IMR-90 (cell line): ENCODE measurements at regions not wholly inside any gene's neighbourhood (a gene's known extent, or its start where the extent isn't known, plus 50 kb on each side); places are given as distances from the start of the nearest gene placed in this dataset.

ENCODE experiments used
- ATAC-seq: fragments of 200-7000 bp; cut with Tn5 transposase; 2 replicates; pipeline ENCODE4 v1.9.1; 2020; ENCODE audit warnings: low read depth, mild to moderate bottlenecking, moderate library complexity
- BruUV-seq: library from RNA; stranded (reverse); fragments of 400-500 nt; replicated peaks from 2 replicates; lab custom pipeline; 2021; lab: Mats Ljungman, UMichigan
- CTCF ChIA-PET: fragments of 300-600 bp; formaldehyde crosslinking; extraction: SDS; loops from one replicate; lab custom pipeline; 2021; ENCODE audit warnings: antibody characterized with exemption; lab: Yijun Ruan, JAX
- POLR2A ChIA-PET: fragments of 300-600 bp; sonication (Branson Sonifier 250); formaldehyde crosslinking; loops from one replicate; lab custom pipeline; 2022; ENCODE audit warnings: antibody characterized with exemption; ENCODE audit not compliant: unreplicated experiment; lab: Charles Lee
- DNase-seq: peaks from one replicate; pipeline ENCODE4 v3.0.0; 2013
- H2AFZ ChIP-seq: replicated peaks from 2 replicates; pipeline ENCODE3; 2013; ENCODE audit warnings: low read length, mild to moderate bottlenecking; ENCODE audit not compliant: poor library complexity
- H2AK5ac ChIP-seq: 2 replicates; pipeline ENCODE4 v1.6.1; 2013; ENCODE audit warnings: low read depth, low read length, inconsistent platforms
- H2AK9ac ChIP-seq: replicated peaks from 2 replicates; pipeline ENCODE3; 2013; ENCODE audit warnings: mild to moderate bottlenecking, low read depth, low read length, moderate library complexity; ENCODE audit not compliant: poor library complexity
- H2BK120ac ChIP-seq: 2 replicates; pipeline ENCODE4 v1.6.1; 2013; ENCODE audit warnings: low read depth, low read length, inconsistent platforms
- H2BK15ac ChIP-seq: 3 replicates; pipeline ENCODE4 v1.6.1; 2013; ENCODE audit warnings: low read depth, low read length, inconsistent platforms
- H2BK20ac ChIP-seq: 2 replicates; pipeline ENCODE4 v1.6.1; 2013; ENCODE audit warnings: low read depth, mild to moderate bottlenecking, inconsistent platforms, low read length, moderate library complexity
- H2BK5ac ChIP-seq: 2 replicates; pipeline ENCODE4 v1.6.1; 2013; ENCODE audit warnings: mild to moderate bottlenecking, low read depth, low read length, inconsistent platforms; ENCODE audit not compliant: poor library complexity, severe bottlenecking
- H3K14ac ChIP-seq: replicated peaks from 2 replicates; pipeline ENCODE4 v1.6.1; 2013; ENCODE audit warnings: low read depth, low read length, inconsistent platforms
- H3K18ac ChIP-seq: 2 replicates; pipeline ENCODE4 v1.6.1; 2013; ENCODE audit warnings: low read depth, low read length, control low read depth
- H3K23ac ChIP-seq: 2 replicates; pipeline ENCODE4 v1.6.1; 2013; ENCODE audit warnings: low read depth, low read length, inconsistent platforms
- H3K27ac ChIP-seq: 2 replicates; pipeline ENCODE4 v1.5.1; 2013; ENCODE audit warnings: mild to moderate bottlenecking, control low read depth, low read length; ENCODE audit not compliant: insufficient read depth
- H3K27me3 ChIP-seq: 2 replicates; pipeline ENCODE4 v1.6.1; 2013; ENCODE audit warnings: low read length; ENCODE audit not compliant: control insufficient read depth, insufficient read depth
- H3K36me3 ChIP-seq: 2 replicates; pipeline ENCODE4 v1.6.1; 2013; ENCODE audit warnings: low read length, mixed read lengths; ENCODE audit not compliant: control insufficient read depth, insufficient read depth
- H3K4ac ChIP-seq: 2 replicates; pipeline ENCODE4 v1.6.1; 2013; ENCODE audit warnings: low read depth, low read length, inconsistent platforms
- H3K4me1 ChIP-seq: 2 replicates; pipeline ENCODE4 v1.6.1; 2013; ENCODE audit warnings: low read length, mixed read lengths; ENCODE audit not compliant: control insufficient read depth, insufficient read depth
- H3K4me2 ChIP-seq: 2 replicates; pipeline ENCODE4 v1.6.1; 2013; ENCODE audit warnings: low read depth, mild to moderate bottlenecking, control low read depth, low read length, moderate library complexity
- H3K4me3 ChIP-seq: 2 replicates; pipeline ENCODE4 v1.5.1; 2013; ENCODE audit warnings: low read depth, mild to moderate bottlenecking, control low read depth, low read length, moderate library complexity; ENCODE audit not compliant: insufficient read depth
- H3K56ac ChIP-seq: 2 replicates; pipeline ENCODE4 v1.6.1; 2013; ENCODE audit warnings: low read length, inconsistent platforms; ENCODE audit not compliant: insufficient read depth; ENCODE audit errors: extremely low read depth
- H3K79me1 ChIP-seq, 2 experiments: 2 replicates each; pipeline ENCODE4 v1.6.1; 2013; ENCODE audit warnings: low read length in 2 of 2, inconsistent platforms in 1 of 2, low read depth in 1 of 2
- H3K9ac ChIP-seq: 2 replicates; pipeline ENCODE4 v1.6.1; 2013; ENCODE audit warnings: low read depth, low read length, control low read depth
- H3K9me1 ChIP-seq: 2 replicates; pipeline ENCODE4 v1.6.1; 2013; ENCODE audit warnings: low read length, inconsistent platforms; ENCODE audit not compliant: insufficient read depth
- H3K9me3 ChIP-seq: 2 replicates; pipeline ENCODE4 v1.6.1; 2013; ENCODE audit warnings: low read length; ENCODE audit not compliant: control insufficient read depth, insufficient read depth
- H4K20me1 ChIP-seq: 2 replicates; pipeline ENCODE4 v1.6.1; 2013; ENCODE audit warnings: low read length, inconsistent platforms; ENCODE audit not compliant: insufficient read depth
- H4K5ac ChIP-seq: 2 replicates; pipeline ENCODE4 v1.6.1; 2013; ENCODE audit warnings: mild to moderate bottlenecking, low read depth, low read length, control low read depth
- H4K8ac ChIP-seq, 2 experiments: 2 replicates each; pipeline ENCODE4 v1.6.1; 2013; ENCODE audit warnings: low read depth in 2 of 2, low read length in 2 of 2, control low read depth in 1 of 2, inconsistent platforms in 1 of 2
- H4K91ac ChIP-seq: 2 replicates; pipeline ENCODE4 v1.6.1; 2013; ENCODE audit warnings: low read depth, low read length, inconsistent platforms; ENCODE audit not compliant: insufficient read depth
- BHLHE40 ChIP-seq: fragments of 150-350 bp; IDR thresholded peaks from 2 replicates; pipeline ENCODE4 v1.6.1; 2016; ENCODE audit warnings: mild to moderate bottlenecking, low read depth, low read length
- CEBPB ChIP-seq: IDR thresholded peaks from 2 replicates; pipeline ENCODE4 v1.6.1; 2012; ENCODE audit warnings: low read depth, low read length, improper control_type of control experiment
- CHD1 ChIP-seq: IDR thresholded peaks from 2 replicates; pipeline ENCODE4 v1.6.1; 2012; ENCODE audit warnings: low read depth, low read length, improper control_type of control experiment
- FOS ChIP-seq: fragments of 150-350 bp; IDR thresholded peaks from 2 replicates; pipeline ENCODE4 v1.6.1; 2016; ENCODE audit warnings: low read depth, low read length
- MAFK ChIP-seq: IDR thresholded peaks from 2 replicates; pipeline ENCODE4 v1.6.1; 2012; ENCODE audit warnings: low read depth, low read length, improper control_type of control experiment
- MAZ ChIP-seq: IDR thresholded peaks from 2 replicates; pipeline ENCODE4 v1.6.1; 2012; ENCODE audit warnings: low read depth, mild to moderate bottlenecking, low read length, improper control_type of control experiment, moderate library complexity, borderline replicate concordance
- MXI1 ChIP-seq: IDR thresholded peaks from 2 replicates; pipeline ENCODE4 v1.6.1; 2012; ENCODE audit warnings: low read depth, mild to moderate bottlenecking, low read length, moderate library complexity, borderline replicate concordance
- NFE2L2 ChIP-seq: fragments of 150-350 bp; IDR thresholded peaks from 2 replicates; pipeline ENCODE4 v1.6.1; 2016; ENCODE audit warnings: low read depth, mild to moderate bottlenecking, low read length
- POLR2A ChIP-seq: IDR thresholded peaks from 2 replicates; pipeline ENCODE4 v1.6.1; 2012; ENCODE audit warnings: mild to moderate bottlenecking, low read depth, low read length
- RAD21 ChIP-seq: IDR thresholded peaks from 2 replicates; pipeline ENCODE4 v1.6.1; 2012; ENCODE audit warnings: low read length, improper control_type of control experiment
- RCOR1 ChIP-seq: IDR thresholded peaks from 2 replicates; pipeline ENCODE4 v1.6.1; 2012; ENCODE audit warnings: mild to moderate bottlenecking, low read length, improper control_type of control experiment; ENCODE audit not compliant: insufficient replicate concordance
- RFX5 ChIP-seq: IDR thresholded peaks from 2 replicates; pipeline ENCODE4 v1.8.0; 2012; ENCODE audit warnings: low read depth, mild to moderate bottlenecking, low read length, moderate library complexity
- SMC3 ChIP-seq: fragments of 150-350 bp; IDR thresholded peaks from 2 replicates; pipeline ENCODE4 v1.6.1; 2016; ENCODE audit warnings: low read depth, mild to moderate bottlenecking, antibody characterized with exemption, low read length, moderate library complexity
- WGBS, 2 experiments: methylation state at CpG; one replicate each; pipeline versions ENCODE4 v1.1.5 to v1.1.7; 2013; ENCODE audit warnings: missing lambda C conversion rate in 2 of 2; ENCODE audit not compliant: insufficient read length in 1 of 2; ENCODE audit errors: extremely low coverage in 2 of 2; 5-methylcytosine and 5-hydroxymethylcytosine counted together
- dilution Hi-C: fragments of 300-500 bp; cut with HindIII; formaldehyde crosslinking; loops from one replicate; pipeline ENCODE4 v1.14.3; 2018; ENCODE audit warnings: low sequenced_read_pairs; ENCODE audit not compliant: unreplicated experiment
- in situ Hi-C: fragments of 300-500 bp; cut with MboI; formaldehyde crosslinking; loops from 3 replicates; pipeline ENCODE4 v1.14.3; 2019; ENCODE audit warnings: low sequenced_read_pairs, inconsistent platforms, mixed read lengths
- intact Hi-C: fragments of 100-400 bp; cut with micrococcal nuclease; formaldehyde crosslinking; loops from 2 replicates; pipeline ENCODE4 v1.10.0; 2022
- TF ChIP-seq, protein P1 (sequence below): fragments of 150-350 bp; IDR thresholded peaks from 2 replicates; pipeline ENCODE4 v1.6.1; 2017; ENCODE audit warnings: mild to moderate bottlenecking, antibody characterized with exemption, low read length, low read depth
- TF ChIP-seq, protein P2 (sequence below): conservative IDR thresholded peaks from 2 replicates; pipeline ENCODE4 v1.5.1; 2012; ENCODE audit warnings: mild to moderate bottlenecking, low read depth, low read length, improper control_type of control experiment
- TF ChIP-seq, protein P3 (sequence below): fragments of 150-350 bp; IDR thresholded peaks from 2 replicates; pipeline ENCODE4 v1.6.1; 2016; ENCODE audit warnings: low read depth, mild to moderate bottlenecking, low read length, moderate library complexity, borderline replicate concordance

DNA sequence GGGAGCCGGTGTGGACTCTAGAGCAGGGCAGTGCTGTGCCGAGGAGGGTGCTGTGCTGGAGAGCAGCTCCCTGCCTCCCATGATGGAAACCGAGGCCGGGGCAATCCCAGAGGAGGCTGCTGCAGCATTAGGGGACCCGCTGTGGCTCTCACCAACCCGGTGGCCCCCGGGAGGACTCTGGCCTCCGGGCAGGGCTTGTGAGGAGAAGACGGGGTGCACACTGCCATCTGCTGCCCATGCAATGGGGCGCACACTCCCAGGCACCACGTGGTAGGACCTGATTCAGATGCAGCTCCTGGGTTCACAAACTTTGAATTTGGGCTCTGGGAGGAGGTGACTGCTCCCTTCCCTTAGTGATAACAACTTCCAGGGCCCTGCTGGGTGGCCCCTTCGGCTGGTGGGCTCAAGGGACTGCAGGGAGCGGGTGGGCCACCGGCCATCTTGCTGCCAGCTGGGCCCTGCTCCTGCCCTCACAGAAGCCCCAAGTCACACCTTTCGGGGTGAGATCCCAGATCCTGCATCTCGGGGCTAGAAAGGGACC lies 93.8 kb upstream of the FGF3 start:
- H3K4me2 ChIP-seq, result no peak overlapping the region
- no peaks in the 10 kb centered on the region for H3K36me3 ChIP-seq
- H3K9ac ChIP-seq, result no peak overlapping the region
- no peak overlapping the region for H3K18ac ChIP-seq
- H3K27ac ChIP-seq, result no peak overlapping the region
- intact Hi-C loops, result loop anchor here (1.0 kb wide), 1 partner anchor 227 kb away; no protein-coding TSS in a partner anchor
- H2AK5ac ChIP-seq, result no peak overlapping the region; the same call in 1 of the 2 replicates
- TF ChIP-seq RAD21 (peak; percentile 44), FOS (no peak), RCOR1 (no peak), MXI1 (no peak), CHD1 (no peak), NFE2L2 (no peak), BHLHE40 (no peak), CEBPB (no peak), POLR2A (no peak), RFX5 (no peak), SMC3 (peak; percentile 50), MAZ (no peak), MAFK (no peak)
- TF ChIP-seq, protein P1, sequence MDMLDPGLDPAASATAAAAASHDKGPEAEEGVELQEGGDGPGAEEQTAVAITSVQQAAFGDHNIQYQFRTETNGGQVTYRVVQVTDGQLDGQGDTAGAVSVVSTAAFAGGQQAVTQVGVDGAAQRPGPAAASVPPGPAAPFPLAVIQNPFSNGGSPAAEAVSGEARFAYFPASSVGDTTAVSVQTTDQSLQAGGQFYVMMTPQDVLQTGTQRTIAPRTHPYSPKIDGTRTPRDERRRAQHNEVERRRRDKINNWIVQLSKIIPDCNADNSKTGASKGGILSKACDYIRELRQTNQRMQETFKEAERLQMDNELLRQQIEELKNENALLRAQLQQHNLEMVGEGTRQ, result peak; percentile 72
- TF ChIP-seq, protein P2, sequence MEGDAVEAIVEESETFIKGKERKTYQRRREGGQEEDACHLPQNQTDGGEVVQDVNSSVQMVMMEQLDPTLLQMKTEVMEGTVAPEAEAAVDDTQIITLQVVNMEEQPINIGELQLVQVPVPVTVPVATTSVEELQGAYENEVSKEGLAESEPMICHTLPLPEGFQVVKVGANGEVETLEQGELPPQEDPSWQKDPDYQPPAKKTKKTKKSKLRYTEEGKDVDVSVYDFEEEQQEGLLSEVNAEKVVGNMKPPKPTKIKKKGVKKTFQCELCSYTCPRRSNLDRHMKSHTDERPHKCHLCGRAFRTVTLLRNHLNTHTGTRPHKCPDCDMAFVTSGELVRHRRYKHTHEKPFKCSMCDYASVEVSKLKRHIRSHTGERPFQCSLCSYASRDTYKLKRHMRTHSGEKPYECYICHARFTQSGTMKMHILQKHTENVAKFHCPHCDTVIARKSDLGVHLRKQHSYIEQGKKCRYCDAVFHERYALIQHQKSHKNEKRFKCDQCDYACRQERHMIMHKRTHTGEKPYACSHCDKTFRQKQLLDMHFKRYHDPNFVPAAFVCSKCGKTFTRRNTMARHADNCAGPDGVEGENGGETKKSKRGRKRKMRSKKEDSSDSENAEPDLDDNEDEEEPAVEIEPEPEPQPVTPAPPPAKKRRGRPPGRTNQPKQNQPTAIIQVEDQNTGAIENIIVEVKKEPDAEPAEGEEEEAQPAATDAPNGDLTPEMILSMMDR, result peak; percentile 46
- TF ChIP-seq, protein P3, sequence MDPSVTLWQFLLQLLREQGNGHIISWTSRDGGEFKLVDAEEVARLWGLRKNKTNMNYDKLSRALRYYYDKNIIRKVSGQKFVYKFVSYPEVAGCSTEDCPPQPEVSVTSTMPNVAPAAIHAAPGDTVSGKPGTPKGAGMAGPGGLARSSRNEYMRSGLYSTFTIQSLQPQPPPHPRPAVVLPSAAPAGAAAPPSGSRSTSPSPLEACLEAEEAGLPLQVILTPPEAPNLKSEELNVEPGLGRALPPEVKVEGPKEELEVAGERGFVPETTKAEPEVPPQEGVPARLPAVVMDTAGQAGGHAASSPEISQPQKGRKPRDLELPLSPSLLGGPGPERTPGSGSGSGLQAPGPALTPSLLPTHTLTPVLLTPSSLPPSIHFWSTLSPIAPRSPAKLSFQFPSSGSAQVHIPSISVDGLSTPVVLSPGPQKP, result no peak
- no peak overlapping the region for H4K5ac ChIP-seq
- no peak overlapping the region for H4K8ac ChIP-seq
- no peaks in the 10 kb centered on the region for H3K9me1 ChIP-seq
- no peak overlapping the region for H2BK20ac ChIP-seq
- H3K56ac ChIP-seq, result no peak overlapping the region
- ATAC-seq (no peak), DNase-seq (peak; percentile 20)
- peak overlapping the region; percentile 44 for H2AK9ac ChIP-seq
- no peak overlapping the region for H2BK120ac ChIP-seq
- ChIA-PET POLR2A (no interaction called here), CTCF (no interaction called here)
- in situ Hi-C loops, result loop anchor here (5.0 kb wide), 1 partner anchor 279 kb away; no protein-coding TSS in a partner anchor
- H3K4ac ChIP-seq, result peak overlapping the region; percentile 17; the same call in 1 of the 2 replicates
- no peak overlapping the region; the same call in 2 of the 3 replicates for H2BK15ac ChIP-seq
- H3K27me3 ChIP-seq, result peaks cover 3% of the 10 kb centered on the region; the same call in 1 of the 2 replicates
- H4K91ac ChIP-seq, result no peak overlapping the region
- no peak overlapping the region for H3K4me3 ChIP-seq
- H4K20me1 ChIP-seq, result no peaks in the 10 kb centered on the region
- no peak overlapping the region for H3K14ac ChIP-seq
- no peak overlapping the region for H3K23ac ChIP-seq
- dilution Hi-C loops, result loop anchor here (25.0 kb wide), 1 partner anchor 249 kb away; no protein-coding TSS in a partner anchor
- H3K4me1 ChIP-seq, result peaks cover 5% of the 10 kb centered on the region
- H3K9me3 ChIP-seq, result no peaks in the 10 kb centered on the region
- H3K79me1 ChIP-seq, result no peaks in the 10 kb centered on the region
- H2BK5ac ChIP-seq, result no peak overlapping the region
- peak overlapping the region; percentile 8 for H2AFZ ChIP-seq
- BruUV-seq, result no TSS peak
- 67% methylated on average over 3 of the region's 16 CpGs; no CpG with 5 or more reads in 1 of the 2 experiments for WGBS, 2 experiments
